GM12873 (cell line): ENCODE measurements at regions not wholly inside any gene's neighbourhood (a gene's known extent, or its start where the extent isn't known, plus 50 kb on each side); places are given as distances from the start of the nearest gene placed in this dataset.

Experiments used
- TF ChIP-seq, protein P1 (sequence below): IDR thresholded peaks from 2 replicates; pipeline ENCODE4 v1.5.1; 2012; ENCODE audit warnings: low read depth, mild to moderate bottlenecking, moderate library complexity, low read length, control low read depth; ENCODE audit not compliant: insufficient read depth; ENCODE audit errors: missing control alignments

DNA sequence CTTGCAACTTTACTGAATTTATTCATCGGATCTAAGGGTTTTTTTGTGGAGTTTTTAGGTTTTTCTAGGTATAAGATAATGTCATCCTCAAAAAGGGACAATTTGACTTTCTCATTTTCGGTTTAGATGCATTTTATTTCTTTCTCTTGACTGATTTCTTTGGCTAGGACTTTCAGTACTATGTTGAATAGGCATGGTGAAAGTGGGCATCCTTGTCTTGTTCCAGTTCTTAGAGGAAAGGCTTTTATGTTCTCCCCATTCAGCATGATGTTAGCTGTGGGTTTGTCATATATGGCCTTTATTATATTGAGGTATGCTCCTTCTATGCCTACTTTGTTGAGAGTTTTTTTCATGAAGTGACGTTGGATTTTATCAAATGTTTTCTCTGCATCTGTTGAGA lies 106.7 kb downstream of the FAM43A start:
- TF ChIP-seq, protein P1, sequence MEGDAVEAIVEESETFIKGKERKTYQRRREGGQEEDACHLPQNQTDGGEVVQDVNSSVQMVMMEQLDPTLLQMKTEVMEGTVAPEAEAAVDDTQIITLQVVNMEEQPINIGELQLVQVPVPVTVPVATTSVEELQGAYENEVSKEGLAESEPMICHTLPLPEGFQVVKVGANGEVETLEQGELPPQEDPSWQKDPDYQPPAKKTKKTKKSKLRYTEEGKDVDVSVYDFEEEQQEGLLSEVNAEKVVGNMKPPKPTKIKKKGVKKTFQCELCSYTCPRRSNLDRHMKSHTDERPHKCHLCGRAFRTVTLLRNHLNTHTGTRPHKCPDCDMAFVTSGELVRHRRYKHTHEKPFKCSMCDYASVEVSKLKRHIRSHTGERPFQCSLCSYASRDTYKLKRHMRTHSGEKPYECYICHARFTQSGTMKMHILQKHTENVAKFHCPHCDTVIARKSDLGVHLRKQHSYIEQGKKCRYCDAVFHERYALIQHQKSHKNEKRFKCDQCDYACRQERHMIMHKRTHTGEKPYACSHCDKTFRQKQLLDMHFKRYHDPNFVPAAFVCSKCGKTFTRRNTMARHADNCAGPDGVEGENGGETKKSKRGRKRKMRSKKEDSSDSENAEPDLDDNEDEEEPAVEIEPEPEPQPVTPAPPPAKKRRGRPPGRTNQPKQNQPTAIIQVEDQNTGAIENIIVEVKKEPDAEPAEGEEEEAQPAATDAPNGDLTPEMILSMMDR: no peak

- TF ChIP-seq, protein P1: no peak
Measured at GRCh38 chr3:194797555-194798250, 112.0 kb downstream of the FAM43A start.

DNA sequence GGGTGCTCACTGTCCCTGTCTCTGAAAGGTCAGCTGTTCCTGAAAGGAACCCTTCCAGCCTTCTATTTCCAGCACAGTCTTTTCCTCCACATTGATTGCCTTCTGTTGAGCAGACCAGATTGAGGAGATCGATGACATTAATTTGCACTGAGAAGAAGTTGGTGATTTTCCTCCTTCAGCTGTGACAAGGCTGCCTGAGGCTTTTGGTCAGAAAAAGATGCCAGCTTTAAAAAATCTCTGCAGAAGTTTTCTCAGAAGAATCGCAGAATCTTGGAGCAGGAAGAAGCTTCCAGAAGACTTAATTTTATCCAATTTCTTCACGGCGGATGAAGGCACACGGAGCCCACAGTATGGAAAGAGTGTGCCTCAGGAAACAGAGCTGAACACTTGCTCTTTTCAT lies 112.8 kb downstream of the FAM43A start:
- TF ChIP-seq, protein P1: no peak

GRCh38 chr3:194800002-194800401 lies 114.3 kb downstream of the FAM43A start:
- TF ChIP-seq, protein P1: no peak

DNA sequence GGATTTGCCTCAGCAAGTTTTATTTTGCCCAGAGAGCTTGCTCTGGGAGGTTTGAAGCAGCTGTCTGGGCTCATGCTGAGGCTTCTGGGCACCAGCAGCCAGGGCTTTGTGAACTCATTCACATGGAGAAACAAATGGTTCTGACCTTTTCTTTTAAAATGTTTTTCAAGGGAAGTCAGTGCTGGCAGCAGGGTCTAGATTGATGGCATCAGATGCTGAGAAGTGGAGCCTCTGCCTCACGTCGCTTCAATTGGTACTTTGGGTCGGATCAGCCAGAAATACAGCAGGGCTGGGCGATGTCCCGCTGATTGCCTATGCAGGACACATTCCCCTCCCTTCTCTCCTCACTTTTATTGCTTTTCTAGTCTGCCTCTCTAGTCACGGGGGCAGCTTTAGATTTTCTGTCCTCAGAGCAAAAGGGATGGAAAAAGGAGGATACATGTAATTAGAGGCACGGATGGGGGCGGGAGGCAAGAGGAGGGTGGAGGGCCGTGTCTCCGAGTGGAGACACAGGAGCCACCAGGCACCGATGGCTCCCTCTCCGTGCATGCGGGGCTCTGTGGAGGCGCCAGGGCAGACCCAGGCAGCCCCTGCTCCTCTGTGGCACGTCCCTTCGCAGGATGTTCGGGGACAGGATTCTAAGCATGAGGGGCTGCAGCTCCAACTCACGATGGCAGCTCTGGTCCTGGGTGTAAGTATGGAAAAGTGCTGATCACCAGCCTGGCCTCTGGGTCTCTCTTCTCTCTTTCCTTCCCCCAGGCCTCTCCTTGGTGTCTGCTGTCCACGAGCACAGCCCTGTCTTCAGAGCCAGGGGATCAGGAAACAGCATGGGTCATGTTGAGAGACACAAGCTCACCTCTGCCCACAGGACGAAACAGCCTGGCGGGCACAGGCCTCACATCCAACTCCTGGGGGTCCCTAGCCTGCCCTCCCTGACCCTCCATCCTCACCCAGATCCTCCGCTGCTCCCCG lies 116.1 kb downstream of the FAM43A start:
- TF ChIP-seq, protein P1: no peak

GRCh38 chr3:194804796-194805195 lies 119.1 kb downstream of the FAM43A start:
- TF ChIP-seq, protein P1: no peak

- TF ChIP-seq, protein P1: no peak
Measured at GRCh38 chr3:194805546-194805945, 119.9 kb downstream of the FAM43A start.
